Astrocyte (in vitro differentiated cells and primary cell): ENCODE measurements at regions not wholly inside any gene's neighbourhood (a gene's known extent, or its start where the extent isn't known, plus 50 kb on each side); places are given as distances from the start of the nearest gene placed in this dataset.

Source experiments
- DNase-seq: peaks from one replicate; pipeline ENCODE4 v3.0.0-alpha.2; 2010; ENCODE audit warnings: low read depth
- FAIRE-seq: peaks from 2 replicates; lab custom pipeline; 2011; peaks lifted over from hg19 to GRCh38; lab: Jason Lieb, UNC
- H2AFZ ChIP-seq: 2 replicates; pipeline ENCODE4 v1.6.0; 2012; ENCODE audit warnings: low read depth, low read length, inconsistent platforms
- H3K27ac ChIP-seq: 2 replicates; pipeline ENCODE4 v1.5.1; 2011; ENCODE audit warnings: low read depth, low read length, inconsistent platforms
- H3K27me3 ChIP-seq: 2 replicates; pipeline ENCODE4 v1.6.0; 2011; ENCODE audit warnings: low read length, inconsistent platforms; ENCODE audit not compliant: insufficient read depth
- H3K36me3 ChIP-seq: 2 replicates; pipeline ENCODE4 v1.5.1; 2011; ENCODE audit warnings: low read length, inconsistent platforms; ENCODE audit not compliant: insufficient read depth
- H3K4me1 ChIP-seq: 2 replicates; pipeline ENCODE4 v1.5.1; 2011; ENCODE audit warnings: low read length, inconsistent platforms; ENCODE audit not compliant: insufficient read depth
- H3K4me2 ChIP-seq: 2 replicates; pipeline ENCODE4 v1.6.0; 2012; ENCODE audit warnings: low read length, inconsistent platforms
- H3K4me3 ChIP-seq: 2 replicates; pipeline ENCODE4 v1.5.1; 2011; ENCODE audit warnings: low read depth, mild to moderate bottlenecking, low read length, inconsistent platforms; ENCODE audit not compliant: insufficient read depth
- H3K79me2 ChIP-seq: 2 replicates; pipeline ENCODE4 v1.6.0; 2012; ENCODE audit warnings: mild to moderate bottlenecking, low read length, inconsistent platforms; ENCODE audit not compliant: insufficient read depth
- H3K9ac ChIP-seq: 2 replicates; pipeline ENCODE4 v1.6.0; 2012; ENCODE audit warnings: mild to moderate bottlenecking, low read length, inconsistent platforms
- H3K9me3 ChIP-seq: 2 replicates; pipeline ENCODE4 v1.5.1; 2012; ENCODE audit warnings: low read depth, mild to moderate bottlenecking, low read length, inconsistent platforms; ENCODE audit not compliant: insufficient read depth
- H4K20me1 ChIP-seq: 2 replicates; pipeline ENCODE4 v1.6.0; 2012; ENCODE audit warnings: low read length, inconsistent platforms; ENCODE audit not compliant: insufficient read depth
- H3K27ac Mint-ChIP-seq: one replicate; pipeline ENCODE4 v1.8.0; 2021; ENCODE audit warnings: mild to moderate bottlenecking, mixed read lengths; ENCODE audit not compliant: unreplicated experiment
- H3K27me3 Mint-ChIP-seq: one replicate; pipeline ENCODE4 v1.8.0; 2021; ENCODE audit warnings: low read depth, mixed read lengths; ENCODE audit not compliant: unreplicated experiment
- H3K36me3 Mint-ChIP-seq: one replicate; pipeline ENCODE4 v1.8.0; 2021; ENCODE audit warnings: low read depth, mixed read lengths; ENCODE audit not compliant: unreplicated experiment
- H3K4me1 Mint-ChIP-seq: one replicate; pipeline ENCODE4 v1.8.0; 2021; ENCODE audit warnings: low read depth, mixed read lengths; ENCODE audit not compliant: unreplicated experiment
- H3K4me3 Mint-ChIP-seq: one replicate; pipeline ENCODE4 v1.8.0; 2021; ENCODE audit warnings: mild to moderate bottlenecking, moderate library complexity, mixed read lengths; ENCODE audit not compliant: unreplicated experiment
- H3K9me3 Mint-ChIP-seq: one replicate; pipeline ENCODE4 v1.8.0; 2021; ENCODE audit warnings: mild to moderate bottlenecking, mixed read lengths; ENCODE audit not compliant: unreplicated experiment
- EZH2 ChIP-seq: IDR thresholded peaks from 2 replicates; pipeline ENCODE4 v1.6.1; 2012; ENCODE audit warnings: mild to moderate bottlenecking, low read length, inconsistent platforms; ENCODE audit not compliant: insufficient read depth
- TF ChIP-seq, protein P1 (sequence below): IDR thresholded peaks from 2 replicates; pipeline ENCODE4 v1.5.1; 2011; ENCODE audit warnings: low read depth, mild to moderate bottlenecking, inconsistent platforms, low read length, moderate library complexity; ENCODE audit not compliant: insufficient read depth

- no peak overlapping the region for H3K27ac Mint-ChIP-seq
- H3K27ac ChIP-seq: no peak overlapping the region
- DNase-seq: no peak
- no peaks in the 10 kb centered on the region for H3K79me2 ChIP-seq
- no peak for FAIRE-seq
- H3K27me3 Mint-ChIP-seq: no peaks in the 10 kb centered on the region
- H3K9me3 ChIP-seq: no peaks in the 10 kb centered on the region
- H3K4me2 ChIP-seq: no peak overlapping the region
- H3K4me1 ChIP-seq: peaks cover 9% of the 10 kb centered on the region
- peaks cover 2% of the 10 kb centered on the region for H3K36me3 Mint-ChIP-seq
- H3K9ac ChIP-seq: no peak overlapping the region
- H3K36me3 ChIP-seq: no peaks in the 10 kb centered on the region
- H3K4me3 ChIP-seq: no peak overlapping the region
- H3K27me3 ChIP-seq: no peaks in the 10 kb centered on the region
- H3K4me1 Mint-ChIP-seq: peaks cover 22% of the 10 kb centered on the region
- H2AFZ ChIP-seq: no peak overlapping the region
- no peaks in the 10 kb centered on the region for H4K20me1 ChIP-seq
- no peak overlapping the region for H3K4me3 Mint-ChIP-seq
- H3K9me3 Mint-ChIP-seq: no peaks in the 10 kb centered on the region
- TF ChIP-seq EZH2: no peak
- TF ChIP-seq, protein P1, sequence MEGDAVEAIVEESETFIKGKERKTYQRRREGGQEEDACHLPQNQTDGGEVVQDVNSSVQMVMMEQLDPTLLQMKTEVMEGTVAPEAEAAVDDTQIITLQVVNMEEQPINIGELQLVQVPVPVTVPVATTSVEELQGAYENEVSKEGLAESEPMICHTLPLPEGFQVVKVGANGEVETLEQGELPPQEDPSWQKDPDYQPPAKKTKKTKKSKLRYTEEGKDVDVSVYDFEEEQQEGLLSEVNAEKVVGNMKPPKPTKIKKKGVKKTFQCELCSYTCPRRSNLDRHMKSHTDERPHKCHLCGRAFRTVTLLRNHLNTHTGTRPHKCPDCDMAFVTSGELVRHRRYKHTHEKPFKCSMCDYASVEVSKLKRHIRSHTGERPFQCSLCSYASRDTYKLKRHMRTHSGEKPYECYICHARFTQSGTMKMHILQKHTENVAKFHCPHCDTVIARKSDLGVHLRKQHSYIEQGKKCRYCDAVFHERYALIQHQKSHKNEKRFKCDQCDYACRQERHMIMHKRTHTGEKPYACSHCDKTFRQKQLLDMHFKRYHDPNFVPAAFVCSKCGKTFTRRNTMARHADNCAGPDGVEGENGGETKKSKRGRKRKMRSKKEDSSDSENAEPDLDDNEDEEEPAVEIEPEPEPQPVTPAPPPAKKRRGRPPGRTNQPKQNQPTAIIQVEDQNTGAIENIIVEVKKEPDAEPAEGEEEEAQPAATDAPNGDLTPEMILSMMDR: no peak
Measured at GRCh38 chr2:143950704-143951103, 569.2 kb downstream of the ZEB2 start.

- Histone ChIP-seq H2AFZ (no peak overlapping the region), H3K4me1 (no peaks in the 10 kb centered on the region), H3K4me3 (no peak overlapping the region), H3K36me3 (no peaks in the 10 kb centered on the region), H4K20me1 (no peaks in the 10 kb centered on the region), H3K79me2 (no peaks in the 10 kb centered on the region), H3K9ac (no peak overlapping the region), H3K9me3 (no peaks in the 10 kb centered on the region), H3K4me2 (no peak overlapping the region), H3K27ac (no peak overlapping the region), H3K27me3 (no peaks in the 10 kb centered on the region)
- no peaks in the 10 kb centered on the region for H3K27me3 Mint-ChIP-seq
- H3K9me3 Mint-ChIP-seq: no peaks in the 10 kb centered on the region
- peaks cover 12% of the 10 kb centered on the region for H3K4me1 Mint-ChIP-seq
- no peak for FAIRE-seq
- DNase-seq: peak; percentile 27
- no peak overlapping the region for H3K27ac Mint-ChIP-seq
- peaks cover 5% of the 10 kb centered on the region for H3K36me3 Mint-ChIP-seq
- TF ChIP-seq EZH2: no peak
- no peak overlapping the region for H3K4me3 Mint-ChIP-seq
Measured at GRCh38 chr2:143949121-143949848, 570.6 kb downstream of the ZEB2 start.

DNA sequence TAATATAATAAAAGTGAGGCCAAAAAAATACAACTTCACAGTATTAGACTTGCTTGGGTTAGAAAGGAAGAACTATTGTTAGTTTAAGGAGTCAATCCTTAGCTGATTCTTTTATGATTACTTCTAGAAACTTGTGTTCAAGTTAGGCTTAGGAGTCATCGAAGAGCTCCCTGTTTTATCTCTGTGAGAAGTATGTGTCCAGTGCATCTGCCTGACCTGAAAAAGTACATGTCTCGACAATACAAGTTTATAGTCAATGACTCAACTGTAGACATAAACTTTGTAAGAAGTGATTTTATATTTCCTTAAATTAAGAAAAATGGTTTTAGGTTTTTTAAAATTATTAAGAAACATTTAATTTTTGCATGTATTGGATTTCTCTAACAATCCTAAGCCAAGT, 571.2 kb downstream of the ZEB2 start:
- Histone ChIP-seq H4K20me1 (no peaks in the 10 kb centered on the region), H3K9ac (no peak overlapping the region), H3K36me3 (no peaks in the 10 kb centered on the region), H3K4me3 (no peak overlapping the region), H3K9me3 (no peaks in the 10 kb centered on the region), H3K79me2 (no peaks in the 10 kb centered on the region), H3K27ac (no peak overlapping the region), H3K27me3 (no peaks in the 10 kb centered on the region), H3K4me2 (no peak overlapping the region), H3K4me1 (no peaks in the 10 kb centered on the region), H2AFZ (no peak overlapping the region)
- H3K36me3 Mint-ChIP-seq: peaks cover 5% of the 10 kb centered on the region
- no peaks in the 10 kb centered on the region for H3K27me3 Mint-ChIP-seq
- TF ChIP-seq, protein P1: no peak
- TF ChIP-seq EZH2: no peak
- no peak overlapping the region for H3K27ac Mint-ChIP-seq
- no peak overlapping the region for H3K4me3 Mint-ChIP-seq
- peaks cover 9% of the 10 kb centered on the region for H3K4me1 Mint-ChIP-seq
- H3K9me3 Mint-ChIP-seq: no peaks in the 10 kb centered on the region
- FAIRE-seq (peak; percentile 9), DNase-seq (no peak)
